HepG2 (cell line): ENCODE measurements at regions not wholly inside any gene's neighbourhood (a gene's known extent, or its start where the extent isn't known, plus 50 kb on each side); places are given as distances from the start of the nearest gene placed in this dataset.

Source experiments
- EZH2 ChIP-seq: conservative IDR thresholded peaks from 2 replicates; pipeline ENCODE4 v1.6.1; 2012; ENCODE audit warnings: mild to moderate bottlenecking, low read depth, low read length, moderate library complexity
- GABPA ChIP-seq, 2 experiments: IDR thresholded peaks; 2 replicates each; pipeline ENCODE4 v1.6.1; 2011 to 2016; ENCODE audit warnings: low read depth in 2 of 2, low read length in 1 of 2, missing biosample characterization in 1 of 2, missing genetic modification characterization in 1 of 2
- HCFC1 ChIP-seq: fragments of 150-350 bp; IDR thresholded peaks from 2 replicates; pipeline ENCODE4 v1.6.1; 2014; ENCODE audit warnings: low read depth, low read length
- HDAC6 ChIP-seq: fragments of 200-600 bp; sonication (generic); IDR thresholded peaks from 2 replicates; pipeline ENCODE4 v1.7.0; 2017; ENCODE audit warnings: mild to moderate bottlenecking, antibody characterized with exemption, low read length, low read depth
- POLR2A ChIP-seq, 2 experiments: IDR thresholded peaks; 2 replicates each; pipeline ENCODE4 v1.6.1; 2011; ENCODE audit warnings: low read depth in 2 of 2, low read length in 2 of 2, mild to moderate bottlenecking in 1 of 2, moderate library complexity in 1 of 2; ENCODE audit not compliant: insufficient read depth in 1 of 2
- TF ChIP-seq, protein P1 (sequence below): sonication (generic); formaldehyde crosslinking; IDR thresholded peaks from 2 replicates; pipeline ENCODE4 v1.5.0; 2020; ENCODE audit warnings: mild to moderate bottlenecking, missing genetic modification reagents, moderate library complexity

DNA sequence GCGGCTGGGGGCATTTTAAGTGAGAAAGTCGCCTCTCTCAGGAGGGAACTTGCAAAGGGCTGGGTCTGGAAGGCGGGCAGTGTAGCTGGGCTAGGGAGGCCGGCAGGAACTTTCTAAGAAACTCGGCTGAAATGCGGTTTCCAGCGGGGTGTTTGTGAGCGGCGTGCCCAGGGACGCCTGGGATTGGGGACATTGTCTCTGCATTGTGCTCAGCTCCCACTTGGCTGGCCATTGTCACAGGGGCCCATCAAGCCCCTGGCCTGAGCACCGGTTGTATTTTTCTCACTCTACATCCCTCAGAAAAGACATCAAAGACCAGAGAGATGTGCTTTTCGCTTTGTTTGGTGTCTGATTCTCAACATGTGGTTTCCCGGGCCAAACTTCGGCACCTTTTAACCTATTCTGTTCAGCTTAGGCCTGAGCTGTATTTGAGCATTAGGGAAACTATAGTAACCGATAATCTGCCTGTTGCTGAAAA, 291.1 kb upstream of the IRX3 start:
- TF ChIP-seq GABPA (IDR thresholded peaks at IDR 0.05; ENCODE audit: low read depth, low read length) (no peak), GABPA (CRISPR knock-in tag; IDR thresholded peaks at IDR 0.05; ENCODE audit: low read depth) (no peak), EZH2 (no peak), POLR2A (IDR thresholded peaks at IDR 0.05; ENCODE audit: insufficient read depth in 1 of 2, low read depth in 2 of 2, low read length in 2 of 2) (no peak), HCFC1 (no peak), HDAC6 (no peak)
- TF ChIP-seq, protein P1, sequence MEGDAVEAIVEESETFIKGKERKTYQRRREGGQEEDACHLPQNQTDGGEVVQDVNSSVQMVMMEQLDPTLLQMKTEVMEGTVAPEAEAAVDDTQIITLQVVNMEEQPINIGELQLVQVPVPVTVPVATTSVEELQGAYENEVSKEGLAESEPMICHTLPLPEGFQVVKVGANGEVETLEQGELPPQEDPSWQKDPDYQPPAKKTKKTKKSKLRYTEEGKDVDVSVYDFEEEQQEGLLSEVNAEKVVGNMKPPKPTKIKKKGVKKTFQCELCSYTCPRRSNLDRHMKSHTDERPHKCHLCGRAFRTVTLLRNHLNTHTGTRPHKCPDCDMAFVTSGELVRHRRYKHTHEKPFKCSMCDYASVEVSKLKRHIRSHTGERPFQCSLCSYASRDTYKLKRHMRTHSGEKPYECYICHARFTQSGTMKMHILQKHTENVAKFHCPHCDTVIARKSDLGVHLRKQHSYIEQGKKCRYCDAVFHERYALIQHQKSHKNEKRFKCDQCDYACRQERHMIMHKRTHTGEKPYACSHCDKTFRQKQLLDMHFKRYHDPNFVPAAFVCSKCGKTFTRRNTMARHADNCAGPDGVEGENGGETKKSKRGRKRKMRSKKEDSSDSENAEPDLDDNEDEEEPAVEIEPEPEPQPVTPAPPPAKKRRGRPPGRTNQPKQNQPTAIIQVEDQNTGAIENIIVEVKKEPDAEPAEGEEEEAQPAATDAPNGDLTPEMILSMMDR (CRISPR knock-in tag): no peak
